ENCODE measurements at regions not wholly inside any gene's neighbourhood (a gene's known extent, or its start where the extent isn't known, plus 50 kb on each side); places are given as distances from the start of the nearest gene placed in this dataset.

GRCh38 chr16:26995522-26995921 is 71.2 kb upstream of the C16orf82 start:
- DNase-seq = no peak
- no peaks in the 10 kb centered on the region for H3K4me1 Mint-ChIP-seq
- no peak overlapping the region for H3K27ac Mint-ChIP-seq
- no peaks in the 10 kb centered on the region for H3K36me3 Mint-ChIP-seq (ENCODE audit: low read depth)
- no peaks in the 10 kb centered on the region for H3K9me3 Mint-ChIP-seq
- H3K27me3 Mint-ChIP-seq = peaks cover 6% of the 10 kb centered on the region
- intact Hi-C loops (cut with micrococcal nuclease) = no loop called here
- no peak overlapping the region for H3K4me3 Mint-ChIP-seq

- no peak for DNase-seq
- Mint-ChIP-seq H3K9me3 (no peaks in the 10 kb centered on the region), H3K4me3 (no peak overlapping the region), H3K27ac (no peak overlapping the region), H3K4me1 (no peaks in the 10 kb centered on the region), H3K36me3 (ENCODE audit: low read depth) (no peaks in the 10 kb centered on the region), H3K27me3 (peaks cover 37% of the 10 kb centered on the region)
- intact Hi-C loops (cut with micrococcal nuclease) = no loop called here
Observed at GRCh38 chr16:27005386-27005785, 61.3 kb upstream of the C16orf82 start.

Data from activated CD4-positive, alpha-beta T cell treated with anti-CD3 and anti-CD28 coated beads, Interleukin-2, amount 10 ng/mL, durations not matched to agents 24 days and 14 days (primary cell).